Adrenal gland (tissue), 5 donors: ENCODE measurements at regions not wholly inside any gene's neighbourhood (a gene's known extent, or its start where the extent isn't known, plus 50 kb on each side); places are given as distances from the start of the nearest gene placed in this dataset.

Experiments used
- CTCF ChIP-seq, 6 experiments: fragments of 450-650 bp in 4 of 6; fragments of 200-600 bp in 2 of 6; sonication (generic) in 1 of 6; IDR thresholded peaks; 1 replicate in 5 of 6; 2 replicates in 1 of 6; pipeline versions ENCODE4 v1.5.1 to v1.8.0; 2016 to 2021; ENCODE audit warnings: antibody characterized with exemption in 6 of 6, mild to moderate bottlenecking in 2 of 6, moderate library complexity in 1 of 6
- POLR2A ChIP-seq, 2 donors: fragments of 450-650 bp; IDR thresholded peaks; one replicate each; pipeline ENCODE4 v1.6.1; 2017; ENCODE audit warnings: antibody characterized with exemption in 2 of 2, mild to moderate bottlenecking in 2 of 2, moderate library complexity in 1 of 2
- donor health status: DM: no; HTN: no; CAD: no.

- no peak for TF ChIP-seq CTCF (IDR thresholded peaks at IDR 0.05)
- TF ChIP-seq POLR2A (IDR thresholded peaks at IDR 0.05): no peak
These were observed 69.8 kb upstream of the AMOT start for GRCh38 chrX:112910418-112910817.
